ENCODE measurements at regions not wholly inside any gene's neighbourhood (a gene's known extent, or its start where the extent isn't known, plus 50 kb on each side); places are given as distances from the start of the nearest gene placed in this dataset.

DNA sequence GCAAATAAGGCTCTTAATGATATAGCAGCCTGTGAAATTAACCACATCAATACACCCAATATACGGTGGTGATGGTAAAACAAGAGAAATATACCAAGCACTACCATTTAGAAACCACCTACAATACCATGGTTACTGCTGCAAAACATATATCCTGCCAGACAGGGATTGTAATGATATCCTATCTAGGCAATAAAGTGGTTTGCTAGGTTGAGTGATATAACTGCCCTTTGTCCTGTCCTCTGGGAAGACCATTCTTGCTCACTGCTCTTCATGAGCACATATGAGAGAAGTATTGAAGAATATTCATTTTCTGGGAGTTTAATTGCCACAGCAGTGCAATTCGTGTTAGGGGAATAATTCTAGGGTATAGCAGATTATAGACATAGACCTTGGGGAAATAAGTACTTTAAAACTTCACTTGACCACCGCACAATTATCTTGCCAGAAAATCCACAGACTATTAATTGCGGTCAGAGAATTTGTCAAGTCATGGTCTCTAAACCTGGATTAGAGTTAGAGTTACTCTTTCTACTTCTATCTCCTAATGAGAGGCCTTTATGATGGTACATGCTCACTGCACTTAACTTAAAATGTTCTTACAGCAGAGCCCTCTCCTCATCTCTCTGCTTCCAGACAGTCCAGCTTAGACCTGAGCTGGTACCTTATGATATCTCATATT lies 413.0 kb downstream of the ZNF608 start:
- TF ChIP-seq, protein P1, sequence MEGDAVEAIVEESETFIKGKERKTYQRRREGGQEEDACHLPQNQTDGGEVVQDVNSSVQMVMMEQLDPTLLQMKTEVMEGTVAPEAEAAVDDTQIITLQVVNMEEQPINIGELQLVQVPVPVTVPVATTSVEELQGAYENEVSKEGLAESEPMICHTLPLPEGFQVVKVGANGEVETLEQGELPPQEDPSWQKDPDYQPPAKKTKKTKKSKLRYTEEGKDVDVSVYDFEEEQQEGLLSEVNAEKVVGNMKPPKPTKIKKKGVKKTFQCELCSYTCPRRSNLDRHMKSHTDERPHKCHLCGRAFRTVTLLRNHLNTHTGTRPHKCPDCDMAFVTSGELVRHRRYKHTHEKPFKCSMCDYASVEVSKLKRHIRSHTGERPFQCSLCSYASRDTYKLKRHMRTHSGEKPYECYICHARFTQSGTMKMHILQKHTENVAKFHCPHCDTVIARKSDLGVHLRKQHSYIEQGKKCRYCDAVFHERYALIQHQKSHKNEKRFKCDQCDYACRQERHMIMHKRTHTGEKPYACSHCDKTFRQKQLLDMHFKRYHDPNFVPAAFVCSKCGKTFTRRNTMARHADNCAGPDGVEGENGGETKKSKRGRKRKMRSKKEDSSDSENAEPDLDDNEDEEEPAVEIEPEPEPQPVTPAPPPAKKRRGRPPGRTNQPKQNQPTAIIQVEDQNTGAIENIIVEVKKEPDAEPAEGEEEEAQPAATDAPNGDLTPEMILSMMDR (IDR thresholded peaks at IDR 0.05) = no peak
- TF ChIP-seq ZFX (IDR thresholded peaks at IDR 0.05; ENCODE audit: borderline replicate concordance) = no peak

Data from 22Rv1 (cell line).